ENCODE measurements at regions not wholly inside any gene's neighbourhood (a gene's known extent, or its start where the extent isn't known, plus 50 kb on each side); places are given as distances from the start of the nearest gene placed in this dataset.

DNA sequence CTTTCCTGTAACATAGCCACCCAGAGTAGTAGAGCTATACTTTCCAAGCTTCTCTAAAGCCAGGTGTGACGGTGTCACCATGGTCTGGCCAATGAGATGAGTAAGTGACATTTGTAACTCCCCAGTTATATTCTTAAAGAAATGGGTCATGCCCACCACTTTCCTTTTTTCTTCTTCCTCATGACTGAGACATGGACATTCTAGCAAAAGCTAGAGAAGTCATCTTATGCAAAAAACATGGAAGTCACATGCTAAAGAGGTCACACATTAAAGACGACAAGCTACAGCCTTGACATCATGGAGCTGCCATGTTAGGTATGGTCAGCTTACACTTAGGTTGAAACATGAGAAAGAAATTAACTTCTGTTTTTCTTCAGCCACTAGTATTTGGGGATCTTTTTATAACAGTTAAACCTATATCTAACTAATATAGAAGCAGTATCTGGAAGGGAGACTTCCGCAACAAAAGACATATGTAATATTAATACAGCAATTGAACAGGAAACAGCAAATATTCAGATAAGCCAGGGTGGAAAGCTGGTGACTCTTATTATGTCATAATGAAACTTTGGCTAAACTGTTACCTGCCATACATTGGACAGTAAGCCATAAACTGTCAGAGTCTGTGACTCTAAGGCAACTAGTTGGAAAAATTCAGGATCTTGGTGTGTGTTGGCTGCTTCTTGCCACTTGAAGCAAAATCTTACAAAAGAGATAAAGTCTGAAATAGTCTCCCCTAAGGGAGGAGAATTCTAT, 54.7 kb upstream of the SNX2 start:
- TF ChIP-seq EZH2 (IDR thresholded peaks at IDR 0.05; ENCODE audit: low read length, missing control alignments), result no peak
- TF ChIP-seq, protein P1, sequence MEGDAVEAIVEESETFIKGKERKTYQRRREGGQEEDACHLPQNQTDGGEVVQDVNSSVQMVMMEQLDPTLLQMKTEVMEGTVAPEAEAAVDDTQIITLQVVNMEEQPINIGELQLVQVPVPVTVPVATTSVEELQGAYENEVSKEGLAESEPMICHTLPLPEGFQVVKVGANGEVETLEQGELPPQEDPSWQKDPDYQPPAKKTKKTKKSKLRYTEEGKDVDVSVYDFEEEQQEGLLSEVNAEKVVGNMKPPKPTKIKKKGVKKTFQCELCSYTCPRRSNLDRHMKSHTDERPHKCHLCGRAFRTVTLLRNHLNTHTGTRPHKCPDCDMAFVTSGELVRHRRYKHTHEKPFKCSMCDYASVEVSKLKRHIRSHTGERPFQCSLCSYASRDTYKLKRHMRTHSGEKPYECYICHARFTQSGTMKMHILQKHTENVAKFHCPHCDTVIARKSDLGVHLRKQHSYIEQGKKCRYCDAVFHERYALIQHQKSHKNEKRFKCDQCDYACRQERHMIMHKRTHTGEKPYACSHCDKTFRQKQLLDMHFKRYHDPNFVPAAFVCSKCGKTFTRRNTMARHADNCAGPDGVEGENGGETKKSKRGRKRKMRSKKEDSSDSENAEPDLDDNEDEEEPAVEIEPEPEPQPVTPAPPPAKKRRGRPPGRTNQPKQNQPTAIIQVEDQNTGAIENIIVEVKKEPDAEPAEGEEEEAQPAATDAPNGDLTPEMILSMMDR (conservative IDR thresholded peaks at IDR 0.05 in 1 of 2, IDR thresholded peaks at IDR 0.05 in 1 of 2; ENCODE audit: low read depth in 1 of 2, low read length in 2 of 2), result no peak
